GM19463 (cell line): ENCODE measurements at regions not wholly inside any gene's neighbourhood (a gene's known extent, or its start where the extent isn't known, plus 50 kb on each side); places are given as distances from the start of the nearest gene placed in this dataset.

Experiments used
- ATAC-seq: cut with Tn5 transposase; IDR thresholded peaks from one replicate; pipeline ENCODE4 v1.9.1; 2021; ENCODE audit warnings: mild to moderate bottlenecking, moderate library complexity; ENCODE audit not compliant: unreplicated experiment

DNA sequence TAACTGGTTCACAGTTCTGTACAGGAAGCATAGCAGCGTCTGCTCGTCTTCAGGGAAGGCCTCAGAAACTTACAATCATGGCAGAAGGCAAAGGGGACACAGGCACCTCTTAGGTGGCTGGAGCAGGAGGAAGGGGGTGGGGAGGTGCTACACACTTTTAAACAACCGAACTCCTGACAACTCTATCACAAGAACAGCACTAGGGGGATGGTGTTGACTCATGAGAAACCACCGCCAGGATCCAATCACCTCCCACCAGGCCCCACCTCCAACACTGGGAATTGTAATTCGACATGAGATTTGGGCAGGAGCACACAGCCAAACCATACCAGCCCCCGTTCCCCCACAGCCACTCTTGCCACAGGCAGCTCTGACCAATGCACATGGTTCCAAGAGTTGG is 306.3 kb upstream of the POU3F1 start:
- no peak for ATAC-seq

DNA sequence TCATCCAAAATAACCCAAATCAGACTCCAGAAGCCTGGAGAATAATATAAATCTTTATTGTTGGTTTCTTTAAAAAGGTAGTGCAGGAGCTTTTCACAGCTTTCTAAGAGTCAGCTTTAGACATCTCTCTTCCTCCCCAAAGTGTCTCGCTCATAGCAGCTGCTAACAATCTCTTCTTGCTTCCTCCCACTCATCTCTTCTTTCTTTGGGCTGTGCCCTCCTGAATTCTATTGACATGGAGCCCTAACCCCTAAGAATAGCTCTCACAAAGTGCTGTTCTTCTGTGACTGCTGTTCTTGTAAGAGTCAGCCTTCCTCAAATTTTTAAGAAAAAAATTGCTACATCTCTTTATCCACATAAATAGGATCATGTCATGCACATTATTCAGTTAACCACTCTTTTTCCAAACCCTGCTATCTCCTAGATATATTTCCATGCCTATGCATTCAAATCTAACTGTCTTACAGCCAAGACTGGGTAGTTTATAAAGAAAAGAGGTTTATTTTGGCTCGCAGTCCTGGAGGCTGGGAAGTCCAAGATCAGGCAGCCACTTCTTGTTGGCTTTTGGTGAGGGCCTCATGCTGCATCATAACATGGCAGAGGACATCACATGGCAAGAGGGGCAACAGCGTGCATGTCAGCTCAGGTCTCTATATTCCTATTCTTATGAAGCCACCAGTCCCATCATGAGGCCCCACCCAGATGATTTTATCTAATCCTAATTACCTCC is 301.0 kb upstream of the POU3F1 start:
- ATAC-seq: no peak

DNA sequence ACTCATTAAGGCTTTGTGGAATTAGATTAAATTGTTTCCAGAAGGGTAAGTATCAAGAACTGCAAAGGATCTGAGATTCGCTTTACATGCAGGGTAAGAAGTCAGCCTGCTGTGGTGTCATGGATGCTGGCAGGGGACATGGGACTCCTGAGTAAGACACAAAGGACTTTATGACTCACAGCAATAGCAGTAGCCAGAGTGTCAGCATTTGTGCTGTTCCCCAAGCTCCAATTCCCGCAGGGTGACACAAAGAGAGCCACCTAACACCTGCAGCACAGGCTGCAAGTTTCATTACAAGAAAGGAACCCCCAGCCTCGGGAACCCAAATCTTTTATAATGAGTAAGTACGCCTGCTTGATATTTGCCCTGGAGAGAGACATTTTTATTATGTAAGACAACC is 298.1 kb upstream of the POU3F1 start:
- no peak for ATAC-seq

DNA sequence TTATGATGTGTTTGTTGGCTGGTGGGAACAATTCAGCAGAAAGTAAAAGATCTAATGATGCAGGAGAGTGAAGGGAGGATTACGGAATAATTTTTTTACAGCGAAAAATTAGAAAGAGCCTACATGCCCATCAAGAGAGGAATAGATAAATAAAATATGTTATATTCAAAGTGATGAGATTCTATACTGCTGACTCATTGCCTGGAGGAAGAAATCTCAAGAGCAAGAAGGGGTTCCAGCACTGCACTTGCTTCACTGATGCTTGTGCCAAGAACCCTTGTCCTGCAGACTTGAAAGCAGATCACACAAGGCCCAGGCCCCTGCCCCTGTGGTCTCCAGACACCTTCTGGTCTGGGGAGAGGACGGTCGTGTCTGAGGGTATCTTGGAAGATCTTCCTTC is 295.1 kb upstream of the POU3F1 start:
- no peak for ATAC-seq

DNA sequence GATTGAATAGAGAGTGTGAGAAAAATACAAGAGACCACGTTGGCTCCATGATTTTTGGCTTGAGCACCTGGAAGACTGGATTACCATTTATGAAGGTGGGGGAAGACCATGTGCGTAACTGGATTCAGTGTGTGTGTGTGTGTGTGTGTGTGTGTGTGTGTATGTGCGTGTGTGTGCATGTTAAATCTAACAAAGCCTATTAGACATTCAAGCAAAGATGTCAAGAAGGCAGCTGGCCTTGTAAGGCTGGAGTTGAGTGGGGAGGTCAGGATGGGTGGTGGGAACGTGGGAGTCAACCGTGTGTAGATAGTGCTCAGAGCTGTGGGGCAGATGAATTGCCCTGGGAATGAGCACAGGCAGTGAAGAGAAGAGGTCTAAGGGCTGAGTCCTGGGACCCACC is 293.8 kb upstream of the POU3F1 start:
- ATAC-seq: no peak

DNA sequence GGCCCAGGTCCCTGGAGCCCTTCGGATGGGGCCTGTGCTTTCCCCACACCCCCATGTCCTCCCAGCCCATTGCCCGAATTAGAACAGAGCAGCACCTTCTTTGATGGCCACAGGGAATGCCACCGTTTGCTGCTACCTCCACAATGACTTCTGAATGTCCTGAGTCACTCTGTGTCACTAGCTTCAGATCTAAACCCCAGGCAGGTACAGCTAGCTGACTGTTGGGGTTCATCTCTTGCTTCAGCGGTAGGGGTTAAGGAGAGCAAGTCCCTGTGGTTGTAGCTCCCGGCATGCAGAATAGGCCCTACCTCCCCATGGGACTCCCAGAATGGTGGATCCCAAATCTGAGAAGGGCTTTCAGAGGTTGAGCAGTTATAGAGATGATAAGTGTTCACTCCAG is 291.1 kb upstream of the POU3F1 start:
- ATAC-seq: no peak

DNA sequence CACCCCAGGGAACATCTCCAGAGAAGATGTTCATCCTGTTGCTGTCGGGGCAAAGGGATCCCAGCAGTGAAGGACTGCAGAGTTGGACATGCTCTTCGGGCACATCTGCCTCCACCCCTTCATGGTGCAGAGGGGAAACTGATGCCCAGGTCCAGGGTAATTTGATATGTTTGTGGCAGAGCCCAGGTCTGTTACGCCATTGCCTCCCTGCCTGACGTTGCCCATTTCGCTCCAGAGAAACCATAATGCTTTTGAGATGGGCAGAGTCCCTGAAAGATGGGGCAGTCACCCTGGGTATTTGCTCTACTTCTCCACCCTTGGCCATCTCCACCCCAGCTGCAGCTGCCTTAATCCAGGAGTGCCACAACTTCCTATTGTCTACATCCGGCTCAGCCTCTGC is 290.4 kb upstream of the POU3F1 start:
- ATAC-seq: no peak

DNA sequence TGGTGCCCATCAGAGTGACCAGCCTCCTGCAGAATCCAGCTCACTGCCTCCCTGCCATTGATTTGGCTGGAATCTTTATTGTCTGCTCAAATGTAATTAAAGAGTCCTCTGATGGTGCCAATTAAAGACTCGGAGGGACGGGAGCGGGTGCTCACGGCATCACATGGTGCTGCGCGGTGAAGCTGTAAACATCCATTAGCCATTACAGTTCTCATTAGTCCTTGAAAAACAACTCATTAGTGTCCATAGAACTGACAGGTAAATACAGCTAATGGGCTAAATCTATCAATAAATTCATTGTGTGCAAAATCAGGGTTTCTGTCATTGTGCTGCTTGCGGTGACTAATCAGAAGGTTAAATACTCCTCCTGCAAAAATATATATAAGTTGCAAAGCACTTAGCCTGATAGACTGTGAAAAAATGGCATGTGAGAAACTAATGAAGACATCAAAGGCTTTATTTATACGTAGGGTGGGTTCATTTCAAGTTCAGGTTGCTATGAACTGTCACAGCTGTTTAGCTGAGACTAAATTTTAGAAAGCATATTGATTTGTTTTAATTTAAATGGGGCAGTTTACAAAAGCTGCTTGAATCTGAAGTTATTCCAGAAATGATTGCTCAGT is 289.8 kb upstream of the POU3F1 start:
- no peak for ATAC-seq

DNA sequence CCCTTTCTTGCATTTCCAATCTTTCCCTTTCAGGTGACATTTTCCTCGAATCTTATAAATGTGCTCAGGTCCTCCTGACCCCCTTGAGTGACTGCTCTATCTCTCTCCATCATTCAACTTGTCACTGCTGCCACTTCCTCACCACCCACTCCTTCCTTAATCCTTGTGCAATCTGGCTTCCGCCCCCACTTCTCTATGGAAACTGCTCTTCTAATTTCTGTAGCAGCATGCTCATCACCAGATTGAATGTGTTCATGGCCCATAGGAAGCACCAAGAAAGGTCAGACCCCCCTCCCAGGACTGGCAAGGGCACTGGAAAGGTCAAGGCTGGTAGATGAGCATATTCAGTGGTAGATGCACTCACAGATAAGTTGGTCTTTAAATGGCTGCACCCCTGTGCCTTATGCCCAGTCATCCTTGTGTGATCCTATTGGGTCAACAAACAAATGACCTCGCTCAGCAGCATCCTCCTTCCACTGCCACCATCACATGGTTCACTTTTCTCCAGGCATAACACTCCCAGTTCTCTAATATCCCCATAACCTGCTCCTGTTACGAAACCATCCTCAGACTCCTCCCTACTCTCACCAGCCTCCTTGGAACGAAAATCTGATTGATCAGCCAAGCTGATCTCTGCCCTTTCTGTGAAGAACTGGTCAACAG is 288.5 kb upstream of the POU3F1 start:
- no peak for ATAC-seq

DNA sequence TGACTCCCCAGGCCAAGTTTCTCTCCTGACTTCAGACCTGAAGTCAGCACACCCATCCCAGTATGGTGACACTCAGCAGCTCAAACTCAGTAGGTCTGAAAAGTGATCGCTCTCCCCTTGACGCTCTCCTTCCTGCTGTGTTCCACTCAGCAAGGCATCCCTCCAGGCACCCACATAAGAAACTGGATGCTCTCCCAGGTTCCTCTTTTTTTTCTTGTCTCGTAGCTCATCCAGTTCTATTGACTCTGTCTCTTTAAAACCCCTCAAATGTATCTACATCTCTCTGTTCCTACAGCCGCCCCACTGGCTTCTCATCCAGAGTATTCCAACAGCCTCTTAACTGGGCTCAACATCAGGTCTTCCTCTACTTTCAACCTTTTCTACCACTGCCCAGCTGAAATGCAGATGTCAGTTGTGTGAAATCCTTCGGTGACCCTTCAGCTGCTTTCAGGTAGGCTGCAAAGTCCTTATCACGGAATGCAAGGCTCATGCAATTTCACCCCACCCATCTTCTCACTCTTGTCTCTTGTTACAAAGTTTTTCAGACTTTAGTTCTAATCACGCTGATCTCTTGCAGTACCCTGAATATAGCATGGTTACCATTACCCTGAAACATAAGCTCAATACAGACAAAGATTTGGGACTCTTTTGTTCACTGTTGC is 286.2 kb upstream of the POU3F1 start:
- ATAC-seq: no peak

DNA sequence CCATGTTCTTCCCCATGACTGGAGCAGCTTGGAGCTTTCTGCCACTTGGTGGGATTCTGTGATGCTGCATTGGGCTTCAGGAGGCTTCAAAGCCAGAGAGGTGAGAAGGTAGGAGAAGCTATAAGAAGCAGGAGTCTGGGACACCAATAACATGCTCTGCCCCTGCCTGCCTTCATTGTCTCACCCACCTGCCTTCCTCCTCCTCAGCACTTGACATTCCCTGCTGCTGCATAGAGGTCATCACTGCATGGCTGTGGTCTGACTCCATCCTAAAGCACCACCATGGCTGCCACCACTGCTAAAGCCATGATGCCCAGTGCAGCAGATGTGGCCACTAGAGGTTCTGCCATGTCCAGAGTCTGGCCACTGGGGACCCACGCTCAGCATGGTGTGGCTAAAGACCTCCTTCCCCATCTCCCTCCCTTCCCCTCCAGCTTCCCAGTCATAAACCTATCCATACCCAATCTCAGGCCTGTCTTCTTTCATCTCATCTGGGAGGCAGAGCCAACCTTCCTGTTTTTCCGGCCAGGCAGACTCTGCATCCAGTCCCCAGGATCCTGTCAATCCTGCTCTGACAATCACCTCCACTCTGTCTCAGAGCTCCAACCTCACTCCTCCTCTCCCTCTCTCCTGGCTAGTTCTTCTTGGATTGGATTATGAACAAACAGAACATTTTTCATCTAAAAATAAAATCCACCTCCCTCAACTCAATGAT is 285.1 kb upstream of the POU3F1 start:
- ATAC-seq: no peak

DNA sequence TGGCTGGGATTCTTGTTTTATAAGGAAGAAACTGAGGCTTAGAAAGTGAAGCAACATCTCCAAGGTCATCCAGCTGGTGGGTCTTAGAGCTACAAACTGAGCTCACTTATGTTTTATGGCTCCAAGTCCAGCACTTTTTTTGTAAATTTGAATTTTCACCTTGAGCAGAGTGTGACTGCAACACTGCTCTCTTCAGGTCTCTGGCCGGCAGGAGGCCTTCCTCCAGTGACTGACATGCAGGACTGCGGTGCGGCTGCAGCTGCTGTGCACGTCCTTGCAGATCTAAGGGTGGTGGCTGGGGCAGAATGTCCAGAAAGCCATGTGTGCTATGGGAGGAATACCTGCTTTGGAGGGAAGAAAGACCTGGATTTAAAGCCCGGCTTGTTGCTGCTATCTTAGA is 284.2 kb upstream of the POU3F1 start:
- ATAC-seq: no peak

DNA sequence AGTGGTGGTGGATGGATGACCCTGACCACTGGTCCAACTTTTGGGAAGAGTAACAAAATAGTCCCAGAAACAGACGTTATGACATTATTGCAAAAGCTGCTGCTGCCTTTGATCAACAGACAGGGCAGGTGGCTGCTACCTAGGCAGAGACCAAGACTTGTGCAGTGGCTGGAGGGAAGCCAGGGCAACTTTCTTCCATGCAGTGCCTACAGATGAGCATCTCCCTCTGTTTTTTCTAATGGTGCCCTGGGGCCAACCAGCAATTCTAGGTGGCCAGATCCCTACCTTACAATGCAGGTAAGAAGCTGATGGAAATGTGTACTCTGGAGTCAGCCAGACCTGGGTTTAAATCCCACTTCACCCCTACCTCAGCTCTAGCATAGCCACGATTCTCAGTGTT is 283.1 kb upstream of the POU3F1 start:
- no peak for ATAC-seq

DNA sequence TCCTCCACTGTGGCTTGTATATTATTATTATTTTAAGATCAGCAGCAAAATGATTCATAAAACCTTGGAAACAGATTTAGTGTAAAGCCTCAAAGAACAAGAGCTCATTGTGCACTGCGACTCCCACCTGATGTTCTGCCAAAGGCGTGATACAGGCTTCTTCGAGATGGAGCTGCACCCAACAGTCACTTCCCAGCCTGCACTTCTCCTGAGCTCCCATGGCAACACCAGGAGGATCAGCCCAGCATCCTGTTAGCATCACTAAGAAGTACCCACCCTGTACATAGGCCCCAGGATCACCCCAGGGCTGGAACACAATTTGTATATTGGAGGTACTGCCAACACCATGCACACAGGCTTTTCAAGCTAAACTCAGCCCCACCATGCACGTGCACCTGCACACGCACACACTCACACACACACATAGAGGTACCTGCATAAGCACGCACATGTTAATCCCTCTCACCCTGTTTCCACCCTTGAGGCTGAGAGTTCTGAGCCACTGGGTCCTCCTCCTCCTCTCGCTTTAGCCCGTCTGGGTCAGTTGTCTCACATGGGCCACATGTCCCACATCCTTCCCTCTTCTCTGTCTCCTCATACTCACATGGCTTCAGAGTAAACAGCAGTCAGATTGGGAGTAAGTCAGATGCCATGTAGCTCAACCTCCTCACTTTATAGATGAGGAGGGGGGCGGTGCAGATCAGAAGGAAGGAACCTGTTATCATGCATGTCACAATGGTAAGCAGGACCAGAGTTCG is 281.9 kb upstream of the POU3F1 start:
- ATAC-seq: no peak

DNA sequence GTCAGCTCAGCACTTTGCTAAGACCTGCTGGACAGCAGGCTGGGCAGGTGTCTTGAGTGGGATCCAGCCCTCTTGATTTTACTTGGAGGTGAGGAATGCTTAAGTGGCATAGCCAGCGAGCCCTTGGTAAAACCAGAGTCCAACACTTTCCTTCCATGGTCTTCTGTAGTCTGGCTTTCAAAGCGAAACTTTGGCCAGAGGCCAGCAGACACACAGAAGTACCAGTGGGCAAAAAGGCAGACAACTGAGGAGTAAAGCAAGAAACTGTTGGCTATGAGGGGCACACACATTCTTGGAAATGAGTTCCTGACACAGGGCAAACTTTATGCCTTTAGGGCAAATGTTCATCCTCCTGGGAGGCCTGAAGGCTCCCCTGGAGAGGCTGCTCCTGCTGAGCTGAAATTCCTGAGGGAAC is 281.0 kb upstream of the POU3F1 start:
- no peak for ATAC-seq

DNA sequence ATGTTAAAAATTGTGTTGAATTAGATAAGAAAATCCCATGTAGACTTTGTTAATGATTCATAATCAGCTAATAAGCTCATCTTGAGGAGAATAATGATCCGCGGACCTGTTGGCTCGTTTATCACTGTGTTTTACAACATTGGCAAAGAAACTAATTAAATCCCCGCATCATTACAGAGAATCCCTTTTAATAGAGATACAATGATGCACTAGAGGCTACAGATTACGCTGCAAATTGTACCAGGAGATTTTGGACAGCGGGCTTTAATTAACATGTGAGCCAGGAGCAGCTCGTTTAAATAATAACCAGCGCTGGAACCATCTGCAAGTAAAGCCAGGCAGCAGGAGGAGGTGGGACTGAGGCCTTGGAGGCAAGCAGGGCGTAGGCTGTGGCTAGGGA is 280.3 kb upstream of the POU3F1 start:
- no peak for ATAC-seq

DNA sequence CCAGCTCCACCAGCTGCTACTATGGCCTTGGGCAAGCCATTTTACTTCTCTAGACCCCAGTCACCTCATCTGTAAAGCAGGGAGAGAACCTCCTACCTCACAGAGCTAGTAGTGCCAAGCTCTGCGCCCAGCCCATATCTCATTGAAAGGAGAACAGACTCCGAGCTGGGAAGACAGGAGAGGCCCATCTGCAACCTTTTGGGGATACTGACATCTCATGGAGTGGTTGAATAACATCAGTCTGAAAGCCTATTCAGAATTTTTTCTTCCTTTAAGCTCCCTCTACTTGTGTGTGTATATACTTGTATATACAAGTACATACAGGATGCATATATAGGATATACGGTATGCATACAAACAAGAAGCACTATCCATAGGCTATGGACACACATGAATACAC is 279.5 kb upstream of the POU3F1 start:
- no peak for ATAC-seq

DNA sequence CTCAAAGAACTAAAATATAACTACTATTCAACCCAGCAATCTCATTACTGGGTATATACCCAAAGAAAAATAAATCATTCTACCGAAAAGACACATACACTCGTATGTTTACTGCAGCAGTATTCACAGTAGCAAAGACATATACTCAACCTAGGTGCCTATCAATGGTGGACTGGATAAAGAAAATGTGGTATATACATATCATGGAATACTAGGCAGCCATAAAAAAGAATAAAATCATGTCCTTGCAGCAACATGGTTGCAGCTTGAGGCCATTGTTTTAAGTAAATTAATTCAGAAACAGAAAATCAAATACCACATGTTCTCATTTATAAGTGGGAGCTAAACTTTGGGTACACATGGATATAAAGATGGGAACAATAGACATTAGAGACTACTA is 266.2 kb upstream of the POU3F1 start:
- ATAC-seq: no peak

DNA sequence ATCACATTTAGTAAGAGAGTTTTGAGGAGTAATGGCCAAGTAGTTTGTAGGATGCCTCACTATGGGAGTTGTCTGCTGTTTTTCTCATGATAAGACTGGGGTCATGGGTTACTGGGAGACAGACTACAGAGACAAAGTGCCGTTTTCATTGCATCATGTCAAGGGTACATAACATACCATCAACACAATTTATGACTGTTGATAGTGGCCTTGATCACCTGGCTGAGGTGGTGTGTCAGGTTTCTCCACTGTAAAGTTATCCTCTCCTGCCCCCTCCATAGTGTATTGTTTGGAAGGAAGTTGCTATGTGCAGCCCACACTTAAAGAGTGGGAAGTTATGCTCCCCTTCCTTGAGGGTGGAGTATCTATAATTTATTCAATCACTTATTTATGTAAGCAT is 263.5 kb upstream of the POU3F1 start:
- no peak for ATAC-seq

DNA sequence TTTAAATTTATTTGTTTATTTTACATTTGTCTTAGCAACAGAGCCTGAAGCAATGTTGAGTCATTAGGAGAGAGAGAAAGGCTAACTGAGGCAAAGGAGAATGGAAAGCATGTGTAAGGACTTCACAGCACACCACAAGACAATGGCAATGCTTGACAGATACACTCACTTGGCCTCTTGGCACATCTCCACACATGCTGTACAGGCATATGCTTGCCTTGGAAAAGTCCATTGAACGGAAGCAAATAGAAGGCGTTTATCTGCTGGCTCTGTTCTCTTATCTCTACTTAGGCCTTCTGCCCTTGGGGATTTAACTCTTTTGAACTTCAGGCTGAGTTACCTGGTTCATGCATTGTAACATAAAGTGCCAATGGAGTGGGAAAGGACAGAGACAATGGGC is 262.2 kb upstream of the POU3F1 start:
- ATAC-seq: no peak

DNA sequence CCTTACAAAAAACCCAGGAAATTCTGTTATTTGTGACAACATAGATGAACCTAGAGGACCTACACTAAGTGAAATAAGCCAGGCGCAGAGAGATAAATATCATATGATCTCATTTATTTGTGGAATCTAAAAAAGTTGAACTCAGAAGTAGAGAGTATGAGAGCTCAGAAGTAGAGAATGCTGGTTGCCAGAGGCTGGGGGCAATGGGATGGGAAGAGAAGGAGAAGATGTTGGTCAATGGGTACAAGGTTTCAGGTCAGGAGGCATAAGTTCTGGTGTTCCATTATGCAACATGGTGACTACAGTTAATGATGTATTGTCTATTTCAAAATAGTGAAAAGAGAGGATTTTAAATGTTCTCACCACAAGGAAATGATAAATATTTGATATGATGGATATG is 259.1 kb upstream of the POU3F1 start:
- ATAC-seq: no peak
